ENCODE measurements at regions not wholly inside any gene's neighbourhood (a gene's known extent, or its start where the extent isn't known, plus 50 kb on each side); places are given as distances from the start of the nearest gene placed in this dataset.

DNA sequence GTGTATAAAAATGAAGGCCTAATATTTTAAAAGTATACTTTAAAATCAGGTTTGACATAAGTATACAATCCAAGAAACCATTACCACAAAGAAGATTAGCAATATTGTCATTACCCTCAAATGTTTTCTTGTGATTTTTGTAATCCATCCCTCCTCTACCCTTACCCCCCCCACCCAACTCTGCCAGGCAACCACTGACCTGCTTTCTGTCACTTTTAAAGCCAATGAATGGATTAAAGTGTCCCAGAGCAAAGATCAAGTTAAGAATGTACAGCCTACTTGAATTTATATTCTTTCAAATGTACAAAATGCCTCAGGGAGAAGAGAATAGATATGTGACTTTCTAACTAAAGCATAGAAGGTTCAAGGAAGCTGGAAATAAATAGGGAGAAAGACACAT is 1038.8 kb upstream of the GBE1 start:
- TF ChIP-seq, protein P1, sequence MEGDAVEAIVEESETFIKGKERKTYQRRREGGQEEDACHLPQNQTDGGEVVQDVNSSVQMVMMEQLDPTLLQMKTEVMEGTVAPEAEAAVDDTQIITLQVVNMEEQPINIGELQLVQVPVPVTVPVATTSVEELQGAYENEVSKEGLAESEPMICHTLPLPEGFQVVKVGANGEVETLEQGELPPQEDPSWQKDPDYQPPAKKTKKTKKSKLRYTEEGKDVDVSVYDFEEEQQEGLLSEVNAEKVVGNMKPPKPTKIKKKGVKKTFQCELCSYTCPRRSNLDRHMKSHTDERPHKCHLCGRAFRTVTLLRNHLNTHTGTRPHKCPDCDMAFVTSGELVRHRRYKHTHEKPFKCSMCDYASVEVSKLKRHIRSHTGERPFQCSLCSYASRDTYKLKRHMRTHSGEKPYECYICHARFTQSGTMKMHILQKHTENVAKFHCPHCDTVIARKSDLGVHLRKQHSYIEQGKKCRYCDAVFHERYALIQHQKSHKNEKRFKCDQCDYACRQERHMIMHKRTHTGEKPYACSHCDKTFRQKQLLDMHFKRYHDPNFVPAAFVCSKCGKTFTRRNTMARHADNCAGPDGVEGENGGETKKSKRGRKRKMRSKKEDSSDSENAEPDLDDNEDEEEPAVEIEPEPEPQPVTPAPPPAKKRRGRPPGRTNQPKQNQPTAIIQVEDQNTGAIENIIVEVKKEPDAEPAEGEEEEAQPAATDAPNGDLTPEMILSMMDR (IDR thresholded peaks at IDR 0.05; ENCODE audit: low read depth, low read length, poor library complexity, severe bottlenecking), result no peak
- no peak for TF ChIP-seq EZH2phosphoT487 (IDR thresholded peaks at IDR 0.05; ENCODE audit: borderline replicate concordance, low read length)
